Loucy (cell line): ENCODE measurements at regions not wholly inside any gene's neighbourhood (a gene's known extent, or its start where the extent isn't known, plus 50 kb on each side); places are given as distances from the start of the nearest gene placed in this dataset.

ENCODE experiments used
- H2AFZ ChIP-seq: fragments of 200-600 bp; sonication (generic); 2 replicates; pipeline ENCODE4 v1.6.0; 2016; ENCODE audit warnings: antibody characterized with exemption, mild to moderate bottlenecking, low read length, moderate library complexity
- H3F3A ChIP-seq: fragments of 200-600 bp; 2 replicates; pipeline ENCODE4 v1.6.0; 2016; ENCODE audit warnings: antibody characterized with exemption, low read depth, mild to moderate bottlenecking
- H3K27me3 ChIP-seq: fragments of 200-600 bp; sonication (generic); 2 replicates; pipeline ENCODE4 v1.6.1; 2014; ENCODE audit warnings: low read length, mild to moderate bottlenecking; ENCODE audit not compliant: insufficient read depth, poor library complexity, severe bottlenecking
- H3K36me3 ChIP-seq: fragments of 200-600 bp; sonication (generic); 2 replicates; pipeline ENCODE4 v1.6.1; 2016; ENCODE audit warnings: low read length; ENCODE audit not compliant: insufficient read depth
- H3K4me1 ChIP-seq: fragments of 200-600 bp; sonication (generic); 2 replicates; pipeline ENCODE4 v1.5.1; 2014; ENCODE audit warnings: low read length, mild to moderate bottlenecking; ENCODE audit not compliant: insufficient read depth, poor library complexity, severe bottlenecking
- H3K4me2 ChIP-seq: fragments of 200-600 bp; sonication (generic); 2 replicates; pipeline ENCODE4 v1.6.0; 2014; ENCODE audit warnings: antibody characterized with exemption, low read length, low read depth, mild to moderate bottlenecking; ENCODE audit not compliant: poor library complexity, severe bottlenecking
- H3K4me3 ChIP-seq: fragments of 200-600 bp; sonication (generic); 2 replicates; pipeline ENCODE4 v1.5.1; 2014; ENCODE audit warnings: low read length, mild to moderate bottlenecking, mixed read lengths; ENCODE audit not compliant: poor library complexity, severe bottlenecking
- H3K79me2 ChIP-seq: fragments of 200-600 bp; sonication (generic); 2 replicates; pipeline ENCODE4 v1.6.1; 2014; ENCODE audit warnings: low read length; ENCODE audit not compliant: insufficient read depth
- H3K9ac ChIP-seq: fragments of 200-600 bp; sonication (generic); 2 replicates; pipeline ENCODE4 v1.6.0; 2014; ENCODE audit warnings: mild to moderate bottlenecking, low read depth, low read length, moderate library complexity; ENCODE audit not compliant: poor library complexity, severe bottlenecking
- H3K9me2 ChIP-seq: fragments of 200-600 bp; sonication (generic); replicated peaks from 2 replicates; pipeline ENCODE4 v1.6.1; 2016; ENCODE audit warnings: low read depth, low read length, mixed read lengths
- H3K9me3 ChIP-seq: fragments of 200-600 bp; sonication (generic); 2 replicates; pipeline ENCODE4 v1.6.1; 2014; ENCODE audit warnings: mild to moderate bottlenecking, antibody characterized with exemption, low read length, low read depth; ENCODE audit not compliant: insufficient read depth
- H4K20me1 ChIP-seq: fragments of 200-600 bp; sonication (generic); 2 replicates; pipeline ENCODE4 v1.6.0; 2014; ENCODE audit warnings: antibody characterized with exemption, low read length, mild to moderate bottlenecking; ENCODE audit not compliant: insufficient read depth, poor library complexity, severe bottlenecking
- CTCF ChIP-seq: fragments of 200-600 bp; sonication (generic); conservative IDR thresholded peaks from 2 replicates; pipeline ENCODE4 v1.5.1; 2014; ENCODE audit warnings: mild to moderate bottlenecking, antibody characterized with exemption, low read length
- EZH2phosphoT487 ChIP-seq: fragments of 200-600 bp; IDR thresholded peaks from 2 replicates; pipeline ENCODE4 v1.6.1; 2018; ENCODE audit warnings: antibody characterized with exemption, mild to moderate bottlenecking, moderate library complexity, borderline replicate concordance

DNA sequence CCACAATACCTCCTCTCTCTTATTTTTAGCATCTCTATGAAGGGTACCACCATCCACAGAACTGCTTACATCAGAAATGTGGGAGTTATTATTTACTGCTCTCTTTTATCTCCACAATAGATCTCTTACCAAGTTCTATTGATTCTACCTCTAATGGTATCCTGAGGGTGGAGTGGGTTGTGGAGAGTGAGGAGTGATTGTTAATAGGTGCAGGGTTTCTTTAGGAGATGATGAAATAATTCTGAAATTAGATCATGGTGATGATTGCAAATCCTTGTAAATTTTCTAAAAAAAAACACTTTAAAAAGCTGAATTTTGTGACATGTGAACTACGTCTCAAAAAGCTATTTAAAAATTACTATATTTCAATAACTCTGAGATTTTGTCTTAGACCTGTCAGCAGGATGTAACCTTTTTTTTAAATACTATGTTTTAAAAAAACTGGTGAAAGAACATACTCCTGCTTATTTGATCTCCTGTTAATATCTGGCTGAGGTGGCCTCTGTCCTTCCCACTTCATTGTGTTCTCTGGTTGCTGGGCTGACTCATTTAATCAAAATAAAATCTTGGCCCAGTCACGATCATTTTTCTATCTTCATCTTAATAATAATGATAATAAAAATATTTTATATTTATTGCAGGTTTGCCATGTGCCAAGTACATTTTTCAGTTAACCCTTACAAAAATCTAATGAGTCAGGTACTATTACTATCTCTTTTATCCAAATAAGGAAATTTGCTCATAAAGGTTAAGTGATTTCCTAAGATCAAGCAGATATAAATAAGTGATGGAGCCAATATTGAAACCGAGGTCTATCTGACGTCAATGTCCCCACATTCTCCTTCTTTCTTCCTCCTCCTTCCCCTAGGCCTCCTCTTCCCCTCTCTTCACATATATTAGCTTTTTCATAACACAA lies 73.5 kb downstream of the GLUD2 start:
- Histone ChIP-seq H3K4me1 (no peaks in the 10 kb centered on the region), H3K27me3 (no peaks in the 10 kb centered on the region), H3K9me3 (no peaks in the 10 kb centered on the region), H3F3A (no peaks in the 10 kb centered on the region), H3K4me3 (no peak overlapping the region), H3K79me2 (no peaks in the 10 kb centered on the region), H3K4me2 (no peak overlapping the region), H3K36me3 (no peaks in the 10 kb centered on the region), H2AFZ (no peak overlapping the region), H4K20me1 (no peaks in the 10 kb centered on the region), H3K9ac (no peak overlapping the region), H3K9me2 (no peaks in the 10 kb centered on the region)
- TF ChIP-seq EZH2phosphoT487 (no peak), CTCF (no peak)

GRCh38 chrX:121122332-121122731 lies 74.9 kb downstream of the GLUD2 start:
- no peak overlapping the region for H3K9ac ChIP-seq
- no peaks in the 10 kb centered on the region for H3K9me3 ChIP-seq
- H3K9me2 ChIP-seq = no peaks in the 10 kb centered on the region
- no peaks in the 10 kb centered on the region for H3K36me3 ChIP-seq
- H3K4me2 ChIP-seq = no peak overlapping the region
- H2AFZ ChIP-seq = no peak overlapping the region
- H3K4me1 ChIP-seq = no peaks in the 10 kb centered on the region
- no peaks in the 10 kb centered on the region for H3K79me2 ChIP-seq
- no peak overlapping the region for H3K4me3 ChIP-seq
- H3K27me3 ChIP-seq = no peaks in the 10 kb centered on the region
- H4K20me1 ChIP-seq = no peaks in the 10 kb centered on the region
- TF ChIP-seq EZH2phosphoT487 (no peak), CTCF (no peak)
- H3F3A ChIP-seq = no peaks in the 10 kb centered on the region

DNA sequence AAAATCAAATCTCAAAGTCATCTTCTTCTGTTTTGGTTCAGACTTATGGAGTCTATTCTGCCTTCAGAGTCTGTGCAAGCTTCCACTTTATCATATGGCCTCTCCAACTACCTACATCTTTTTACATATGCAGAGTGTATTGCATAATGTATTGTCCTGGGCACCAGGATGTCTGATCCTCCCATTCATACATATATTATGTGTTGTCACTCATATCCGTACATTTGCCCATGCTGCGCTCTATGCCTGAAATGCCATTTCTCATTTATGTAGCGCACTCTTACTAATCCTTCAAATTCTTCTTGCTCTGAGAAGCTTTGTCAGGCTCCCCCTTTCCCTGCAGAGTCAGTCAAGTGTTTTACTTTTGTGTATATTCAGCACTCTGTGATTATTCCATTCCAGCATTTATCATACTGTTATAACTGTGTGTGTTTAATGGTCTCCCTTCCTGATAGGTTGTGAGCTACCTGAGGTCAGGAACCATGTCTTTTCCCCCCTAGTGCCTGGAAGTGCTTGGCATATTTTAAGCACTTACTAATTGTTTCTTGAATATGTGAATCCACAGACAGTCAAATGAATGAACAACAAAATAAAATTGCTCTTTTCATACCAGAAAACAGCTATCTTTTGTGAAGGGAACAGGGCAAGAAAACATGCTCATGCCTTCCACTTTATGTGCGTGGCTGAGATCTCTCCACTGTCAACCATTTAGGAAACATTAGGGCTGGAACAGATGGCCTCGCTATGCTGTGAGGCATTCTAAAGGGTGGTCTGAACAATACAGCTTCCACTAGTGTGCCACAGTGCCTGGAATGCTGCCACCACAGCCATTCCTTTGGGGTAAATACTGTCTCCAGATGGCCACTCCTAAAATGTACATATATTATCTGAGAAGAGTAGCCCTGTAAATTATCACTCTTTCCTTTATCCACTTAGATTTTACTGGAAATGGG lies 81.8 kb downstream of the GLUD2 start:
- Histone ChIP-seq H3K4me3 (no peak overlapping the region), H3K9me3 (no peaks in the 10 kb centered on the region), H4K20me1 (no peaks in the 10 kb centered on the region), H3K9ac (no peak overlapping the region), H3K27me3 (no peaks in the 10 kb centered on the region), H3K9me2 (no peaks in the 10 kb centered on the region), H3K4me2 (no peak overlapping the region), H3K4me1 (no peaks in the 10 kb centered on the region), H3F3A (no peaks in the 10 kb centered on the region), H3K36me3 (no peaks in the 10 kb centered on the region), H3K79me2 (no peaks in the 10 kb centered on the region), H2AFZ (no peak overlapping the region)
- TF ChIP-seq CTCF (no peak), EZH2phosphoT487 (no peak)
